ENCODE measurements at regions not wholly inside any gene's neighbourhood (a gene's known extent, or its start where the extent isn't known, plus 50 kb on each side); places are given as distances from the start of the nearest gene placed in this dataset.

- no peak for DNase-seq
Observed at GRCh38 chr10:31635415-31636065, 293.1 kb downstream of the ARHGAP12 start.

- no peak for DNase-seq
Observed at GRCh38 chr10:31635009-31635408, 293.6 kb downstream of the ARHGAP12 start.

- DNase-seq = no peak
Observed at GRCh38 chr10:31630861-31631567, 297.6 kb downstream of the ARHGAP12 start.

GRCh38 chr10:31625566-31625965, 303.1 kb downstream of the ARHGAP12 start:
- DNase-seq = no peak

- no peak for DNase-seq
Observed at GRCh38 chr10:31624611-31625010, 304.0 kb downstream of the ARHGAP12 start.

GRCh38 chr10:31623947-31624346, 304.7 kb downstream of the ARHGAP12 start:
- DNase-seq = no peak

GRCh38 chr10:31623466-31623865, 304.4 kb downstream of the ZEB1 start:
- DNase-seq = no peak

GRCh38 chr10:31622978-31623377, 304.0 kb downstream of the ZEB1 start:
- no peak for DNase-seq

GRCh38 chr10:31621733-31622132, 302.7 kb downstream of the ZEB1 start:
- no peak for DNase-seq

- DNase-seq = no peak
Observed at GRCh38 chr10:31620226-31621151, 301.5 kb downstream of the ZEB1 start.

GRCh38 chr10:31619531-31620061, 300.6 kb downstream of the ZEB1 start:
- no peak for DNase-seq

GRCh38 chr10:31618541-31619291, 299.7 kb downstream of the ZEB1 start:
- DNase-seq = no peak

GRCh38 chr10:31617757-31618156, 298.7 kb downstream of the ZEB1 start:
- DNase-seq = no peak

GRCh38 chr10:31617133-31617532, 298.1 kb downstream of the ZEB1 start:
- no peak for DNase-seq

- no peak for DNase-seq
Observed at GRCh38 chr10:31615129-31615528, 296.1 kb downstream of the ZEB1 start.

GRCh38 chr10:31614611-31615010, 295.6 kb downstream of the ZEB1 start:
- DNase-seq = no peak

GRCh38 chr10:31612082-31612481, 293.1 kb downstream of the ZEB1 start:
- DNase-seq = no peak

- no peak for DNase-seq
Observed at GRCh38 chr10:31611161-31611560, 292.1 kb downstream of the ZEB1 start.

- DNase-seq = no peak
Observed at GRCh38 chr10:31607481-31607880, 288.5 kb downstream of the ZEB1 start.

- no peak for DNase-seq
Observed at GRCh38 chr10:31606841-31607240, 287.8 kb downstream of the ZEB1 start.

GRCh38 chr10:31605861-31606525, 287.0 kb downstream of the ZEB1 start:
- DNase-seq = no peak

- DNase-seq = no peak
Observed at GRCh38 chr10:31605426-31605825, 286.4 kb downstream of the ZEB1 start.

All from SHP77 treated with DMSO at 0.1 percent for 48 hours (cell line).